NCI-H226 (cell line): ENCODE measurements at regions not wholly inside any gene's neighbourhood (a gene's known extent, or its start where the extent isn't known, plus 50 kb on each side); places are given as distances from the start of the nearest gene placed in this dataset.
"Not testable (repeated sequence)": the region's sequence is repeated elsewhere in the genome, so short reads cannot be mapped to it uniquely, and the experiment has no call there.

Experiments
- DNase-seq: peaks from one replicate; pipeline ENCODE4 v3.0.0-alpha.2; 2015

DNA sequence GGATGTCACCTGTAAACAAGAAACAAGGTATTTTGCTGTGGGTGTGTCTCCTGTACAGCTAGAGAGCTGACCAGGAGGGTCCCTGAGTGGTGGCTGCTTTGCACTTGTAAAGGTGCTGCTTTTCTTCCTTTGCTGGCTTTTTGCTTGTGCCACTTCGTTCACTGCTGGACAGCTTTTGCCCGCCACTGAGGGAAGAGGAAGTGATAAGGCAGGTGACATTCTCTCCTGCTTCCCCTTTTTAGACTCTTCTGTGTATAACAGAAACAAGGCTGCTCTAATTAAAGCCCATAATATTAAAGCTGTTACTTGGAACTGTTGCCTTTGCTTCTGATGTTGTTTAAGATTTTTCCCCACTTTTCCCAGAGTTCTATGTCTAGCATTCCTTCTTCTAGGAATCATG is 218.6 kb upstream of the TSPY4 start:
- DNase-seq, result no peak

DNA sequence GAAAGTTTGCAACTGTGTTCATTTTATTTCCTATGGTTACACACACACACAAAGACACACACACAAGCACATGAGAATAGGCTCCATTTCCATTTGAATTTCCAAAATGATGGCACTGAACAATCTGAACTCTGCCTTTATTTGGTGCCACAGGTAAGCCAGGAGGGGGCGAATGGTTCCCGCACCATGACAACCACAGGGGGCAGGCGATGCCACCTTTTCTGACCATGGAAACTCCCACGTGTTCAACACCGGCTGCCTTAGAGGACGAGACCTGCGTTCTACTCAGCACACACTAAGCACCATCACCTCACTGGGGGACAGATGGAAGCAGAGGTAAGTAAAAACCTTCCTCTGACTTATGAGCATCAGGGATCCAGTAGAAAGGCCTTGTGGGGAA is 212.6 kb upstream of the TSPY4 start:
- DNase-seq, result no peak

GRCh38 chrY:9126545-9126944 is 210.7 kb upstream of the TSPY4 start:
- DNase-seq, result peak; percentile 43

GRCh38 chrY:9143366-9143765 is 193.9 kb upstream of the TSPY4 start:
- DNase-seq, result not testable (repeated sequence)

DNA sequence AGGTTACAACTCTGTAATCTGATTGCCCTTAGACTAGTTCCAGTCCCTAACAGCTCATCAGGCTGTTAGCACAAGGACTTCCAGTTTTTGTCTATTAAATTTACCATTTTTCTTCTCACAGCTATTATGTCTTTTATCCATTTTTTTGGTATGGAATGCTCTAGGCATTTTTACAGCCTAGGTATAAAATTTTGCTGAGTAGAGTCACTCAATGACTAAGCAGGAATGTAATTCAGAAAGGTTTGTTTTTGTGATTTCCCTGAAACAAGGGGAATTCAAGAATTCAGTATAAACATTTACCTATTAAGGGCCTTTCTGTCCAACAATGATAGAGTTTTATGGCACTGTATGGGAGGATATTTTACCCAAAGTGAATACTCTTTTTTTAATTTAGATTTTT is 182.7 kb upstream of the TSPY4 start:
- not testable (repeated sequence) for DNase-seq

- no peak for DNase-seq
Measured at GRCh38 chrY:9155721-9156120, 181.5 kb upstream of the TSPY4 start.

DNA sequence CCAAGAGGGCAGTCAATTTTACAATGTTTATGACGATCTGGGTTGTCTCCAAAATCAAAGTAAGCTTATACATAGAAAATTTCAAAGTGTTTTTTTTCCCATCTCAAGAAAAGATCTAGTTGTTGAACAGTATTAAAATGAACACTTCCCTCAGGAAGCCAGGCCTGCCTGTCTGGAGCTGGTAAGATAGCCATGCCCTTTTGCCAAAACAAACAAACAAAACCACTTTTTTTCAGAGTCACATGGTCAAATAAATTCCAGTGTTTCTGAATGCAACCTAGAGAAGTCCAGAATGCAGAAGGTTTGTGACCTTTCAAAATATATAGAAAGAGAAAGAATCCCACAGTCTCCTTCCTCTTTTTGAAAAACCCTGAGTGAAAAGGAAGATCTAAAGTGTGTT is 178.6 kb upstream of the TSPY4 start:
- no peak for DNase-seq

DNA sequence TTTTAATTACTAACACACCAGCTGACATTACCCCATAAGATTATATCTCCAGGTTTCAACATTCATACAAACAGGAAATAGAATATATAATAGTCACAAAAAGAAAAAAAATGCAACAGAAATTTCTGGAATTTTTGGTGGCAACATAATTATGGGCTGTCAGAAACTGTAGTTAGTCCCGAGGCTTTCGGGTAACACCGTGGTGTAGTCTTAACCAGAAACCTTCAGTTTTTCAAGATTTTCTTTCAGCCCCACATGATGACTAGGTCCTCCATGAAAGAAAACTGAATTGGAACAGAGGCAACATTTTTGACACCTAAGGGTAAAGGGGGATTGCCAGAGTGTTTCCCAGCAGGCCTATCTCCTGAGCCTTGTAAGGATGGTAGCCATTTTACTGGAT is 176.9 kb upstream of the TSPY4 start:
- DNase-seq, result not testable (repeated sequence)

GRCh38 chrY:9160976-9161375 is 176.3 kb upstream of the TSPY4 start:
- DNase-seq, result not testable (repeated sequence)

GRCh38 chrY:9161990-9162389 is 175.3 kb upstream of the TSPY4 start:
- not testable (repeated sequence) for DNase-seq

GRCh38 chrY:9162424-9162823 is 174.8 kb upstream of the TSPY4 start:
- DNase-seq, result not testable (repeated sequence)

DNA sequence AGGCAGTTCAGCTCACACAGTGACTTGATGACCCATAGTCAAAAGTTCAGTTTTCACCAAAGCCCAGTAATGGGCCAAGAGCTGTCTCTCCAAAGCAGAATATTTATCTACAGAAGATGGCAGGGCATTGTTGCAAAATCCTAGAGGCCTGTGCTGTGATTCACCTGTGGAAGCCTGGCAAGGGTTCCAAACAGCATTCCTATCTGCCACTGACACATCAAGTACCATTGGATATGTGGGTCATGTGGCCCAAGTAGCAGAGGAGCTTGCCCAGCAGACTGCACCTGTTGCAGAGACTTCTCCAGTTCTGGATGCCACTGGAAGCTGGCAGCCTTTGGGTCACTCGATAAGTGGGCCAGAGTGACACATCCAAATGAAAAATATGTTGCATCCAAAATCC is 159.6 kb upstream of the TSPY4 start:
- DNase-seq, result peak; percentile 30

- peak; percentile 54 for DNase-seq
Measured at GRCh38 chrY:9184827-9185226, 152.4 kb upstream of the TSPY4 start.

- not testable (repeated sequence) for DNase-seq
Measured at GRCh38 chrY:9207082-9207481, 130.2 kb upstream of the TSPY4 start.

- DNase-seq, result no peak
Measured at GRCh38 chrY:9226409-9226808, 110.9 kb upstream of the TSPY4 start.

DNA sequence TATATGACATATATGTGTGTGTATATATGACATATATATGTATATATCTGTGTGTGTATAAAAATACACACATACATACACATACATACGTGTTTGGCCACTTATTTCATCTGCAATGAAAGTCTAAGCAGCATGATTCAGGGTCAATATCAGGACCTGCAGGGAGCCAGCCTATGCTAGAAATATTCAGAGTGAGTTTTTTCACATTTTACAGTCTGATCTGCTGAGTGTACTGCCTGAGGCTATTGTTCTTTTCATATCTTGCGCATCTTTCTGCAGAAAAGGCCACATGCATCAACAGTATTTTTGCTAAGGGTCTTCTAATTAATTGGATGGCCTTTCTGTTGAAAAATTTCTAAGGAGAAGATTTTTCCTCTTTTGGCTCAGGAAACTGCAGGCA is 80.0 kb upstream of the TSPY4 start:
- DNase-seq, result no peak

DNA sequence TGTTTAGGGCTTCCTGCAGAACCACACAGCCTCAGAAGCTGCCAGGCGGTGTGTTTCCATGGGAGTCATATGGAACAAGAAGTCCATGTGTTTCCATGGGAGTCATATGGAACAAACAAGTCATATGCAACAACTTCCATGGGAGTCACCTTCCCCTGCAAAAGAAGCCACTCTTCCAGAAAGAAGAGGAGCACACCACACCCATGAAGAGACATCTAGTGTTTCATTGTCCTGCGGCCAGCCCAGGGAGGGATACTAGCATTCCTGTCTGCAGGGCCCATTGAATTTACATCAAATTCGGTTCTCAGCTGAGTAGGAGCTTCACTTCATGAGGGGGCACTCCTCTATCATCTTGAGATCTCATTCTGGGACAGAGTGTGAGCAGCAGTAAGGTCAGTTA is 79.5 kb upstream of the TSPY4 start:
- no peak for DNase-seq

DNA sequence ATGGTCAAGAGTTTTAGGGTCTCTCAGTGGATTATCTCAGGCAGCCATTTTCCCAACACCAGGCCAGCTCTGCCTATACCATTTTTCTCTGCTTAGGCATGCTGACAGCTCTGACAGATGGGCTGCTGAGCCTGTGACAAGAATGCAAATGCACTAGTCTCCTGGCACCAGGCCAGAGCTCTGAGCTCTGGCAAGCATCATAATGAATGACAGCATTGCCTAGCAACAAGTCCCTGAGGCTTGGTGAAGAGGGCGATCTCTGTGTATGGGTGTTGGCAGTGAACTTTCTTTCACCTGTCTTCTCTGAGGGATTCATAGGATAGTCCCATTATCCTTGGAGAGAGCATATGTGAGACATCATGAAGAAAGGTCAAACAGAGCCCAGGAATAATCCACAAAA is 77.9 kb upstream of the TSPY4 start:
- peak; percentile 12 for DNase-seq

GRCh38 chrY:9260426-9260825 is 76.8 kb upstream of the TSPY4 start:
- no peak for DNase-seq

- no peak for DNase-seq
Measured at GRCh38 chrY:9265551-9265950, 71.7 kb upstream of the TSPY4 start.

GRCh38 chrY:9270351-9270750 is 66.9 kb upstream of the TSPY4 start:
- DNase-seq, result not testable (repeated sequence)

DNA sequence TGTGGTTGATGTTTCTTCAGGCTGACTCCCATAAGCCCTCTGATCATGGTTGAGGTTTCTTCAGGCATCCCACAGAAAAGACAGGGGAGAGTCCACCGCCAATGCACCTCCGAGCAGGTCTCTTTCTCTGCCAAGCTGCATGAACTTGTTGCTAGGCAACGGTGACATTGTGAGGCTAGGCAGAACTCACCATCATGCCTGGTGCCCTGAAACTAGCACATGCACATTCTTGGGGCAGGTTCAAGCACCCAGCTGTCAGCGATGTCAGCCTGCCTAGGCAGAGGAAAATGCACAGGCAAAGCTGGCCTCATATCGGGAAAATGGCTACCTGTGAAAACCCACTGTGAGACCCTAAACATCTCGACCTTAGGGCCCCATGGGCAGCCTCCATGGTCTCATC is 64.4 kb upstream of the TSPY4 start:
- DNase-seq, result not testable (repeated sequence)

DNA sequence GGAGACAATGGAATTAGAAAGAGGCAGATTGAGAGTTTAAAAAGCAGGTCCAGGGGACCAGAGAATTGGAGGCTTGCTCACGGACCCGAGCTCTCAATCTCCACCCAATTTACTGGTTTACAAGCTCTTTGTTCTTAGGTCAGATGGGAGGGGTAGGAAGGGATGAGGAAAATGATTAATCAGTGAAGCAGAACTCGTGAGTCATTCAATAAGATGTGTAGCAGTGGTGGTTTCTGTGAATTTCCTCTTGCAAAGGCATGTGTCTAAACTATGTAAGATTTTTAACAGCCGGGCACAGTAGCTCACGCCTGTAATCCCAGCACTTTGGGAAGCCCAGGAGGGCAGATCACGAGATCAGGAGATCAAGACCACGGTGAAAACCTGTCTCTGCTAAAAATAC is 58.4 kb upstream of the TSPY4 start:
- peak; percentile 1 for DNase-seq
